Gastrocnemius medialis (tissue), 4 donors: ENCODE measurements at regions not wholly inside any gene's neighbourhood (a gene's known extent, or its start where the extent isn't known, plus 50 kb on each side); places are given as distances from the start of the nearest gene placed in this dataset.

Experiments used
- ATAC-seq, 2 donors: fragments of 150-250 bp; one replicate each; pipeline ENCODE4 v1.9.1; 2016
- DNase-seq, 2 donors: peaks; one replicate each; pipeline ENCODE4 v3.0.0-alpha.2; 2019
- H3K27ac ChIP-seq, 4 donors: fragments of 200-600 bp; sonication (generic); 1 replicate in 1 of 4; 2 replicates in 3 of 4; pipeline ENCODE4 v1.5.1; 2016 to 2018; ENCODE audit warnings: mild to moderate bottlenecking in 2 of 4, moderate library complexity in 1 of 4
- H3K27me3 ChIP-seq, 3 donors: fragments of 200-600 bp; sonication (generic) in 2 of 3; 1 replicate in 1 of 3; 2 replicates in 2 of 3; pipeline versions ENCODE4 v1.5.1 to v1.6.0; 2016 to 2019; ENCODE audit warnings: mild to moderate bottlenecking in 1 of 3, moderate library complexity in 1 of 3
- H3K36me3 ChIP-seq, 2 donors: fragments of 200-600 bp; sonication (generic) in 1 of 2; one replicate each; pipeline ENCODE4 v1.5.1; 2017 to 2018
- H3K4me1 ChIP-seq, 2 donors: fragments of 200-600 bp; sonication (generic) in 1 of 2; one replicate each; pipeline ENCODE4 v1.5.1; 2016 to 2017; ENCODE audit warnings: mild to moderate bottlenecking in 2 of 2
- H3K4me3 ChIP-seq, 4 donors: fragments of 200-600 bp; sonication (generic) in 3 of 4; 1 replicate in 1 of 4; 2 replicates in 3 of 4; pipeline ENCODE4 v1.5.1; 2016 to 2019; ENCODE audit warnings: mild to moderate bottlenecking in 2 of 4
- H3K9me3 ChIP-seq, 3 donors: fragments of 200-600 bp; sonication (generic) in 2 of 3; 1 replicate in 1 of 3; 2 replicates in 2 of 3; pipeline ENCODE4 v1.5.1; 2016 to 2019
- CTCF ChIP-seq, 5 experiments: fragments of 450-650 bp in 3 of 5; fragments of 200-600 bp in 2 of 5; sonication (generic) in 2 of 5; IDR thresholded peaks in 4 of 5; conservative IDR thresholded peaks in 1 of 5; 1 replicate in 4 of 5; 2 replicates in 1 of 5; pipeline ENCODE4 v1.5.1; 2016 to 2019; ENCODE audit warnings: antibody characterized with exemption in 5 of 5, mild to moderate bottlenecking in 3 of 5, moderate library complexity in 3 of 5
- POLR2A ChIP-seq, 2 donors: fragments of 450-650 bp; IDR thresholded peaks; one replicate each; pipeline ENCODE4 v1.6.1; 2017; ENCODE audit warnings: antibody characterized with exemption in 2 of 2, mild to moderate bottlenecking in 2 of 2, moderate library complexity in 2 of 2
- in situ Hi-C, 4 donors: fragments of 200-750 bp; cut with MboI; loops; one replicate each; pipeline versions ENCODE4 v1.15.0 to v1.8.0; 2017; ENCODE audit warnings: low sequenced_read_pairs in 4 of 4
- intact Hi-C: fragments of 100-400 bp; cut with DNase I; formaldehyde crosslinking; loops from one replicate; pipeline ENCODE4 v1.15.1; 2023; ENCODE audit warnings: low total_unique reads

GRCh38 chr5:3933536-3933935 lies 337.9 kb downstream of the IRX1 start:
- no peak for DNase-seq
- in situ Hi-C loops, result no loop called here
- Histone ChIP-seq H3K27me3 (no peaks in the 10 kb centered on the region), H3K27ac (no peak overlapping the region), H3K36me3 (no peaks in the 10 kb centered on the region), H3K4me1 (no peaks in the 10 kb centered on the region), H3K4me3 (no peak overlapping the region), H3K9me3 (no peaks in the 10 kb centered on the region)
- intact Hi-C loops, result no loop called here
- ATAC-seq, result no peak
- TF ChIP-seq POLR2A (IDR thresholded peaks at IDR 0.05), result no peak
- TF ChIP-seq CTCF (IDR thresholded peaks at IDR 0.05 in 4 of 5, conservative IDR thresholded peaks at IDR 0.05 in 1 of 5), result no peak

GRCh38 chr5:3933966-3934365 lies 338.3 kb downstream of the IRX1 start:
- DNase-seq, result no peak
- no peaks in the 10 kb centered on the region for H3K9me3 ChIP-seq
- TF ChIP-seq POLR2A (IDR thresholded peaks at IDR 0.05), result no peak
- TF ChIP-seq CTCF (IDR thresholded peaks at IDR 0.05 in 4 of 5, conservative IDR thresholded peaks at IDR 0.05 in 1 of 5), result no peak
- intact Hi-C loops, result no loop called here
- in situ Hi-C loops, result no loop called here
- H3K27me3 ChIP-seq, result no peaks in the 10 kb centered on the region
- H3K4me1 ChIP-seq, result no peaks in the 10 kb centered on the region
- no peak overlapping the region for H3K27ac ChIP-seq
- no peak overlapping the region for H3K4me3 ChIP-seq
- no peaks in the 10 kb centered on the region for H3K36me3 ChIP-seq
- ATAC-seq, result no peak

GRCh38 chr5:3943859-3944258 lies 348.2 kb downstream of the IRX1 start:
- in situ Hi-C loops, result no loop called here
- ATAC-seq (no peak), DNase-seq (no peak)
- H3K9me3 ChIP-seq, result no peaks in the 10 kb centered on the region
- intact Hi-C loops, result no loop called here
- H3K27ac ChIP-seq, result no peak overlapping the region
- no peaks in the 10 kb centered on the region for H3K4me1 ChIP-seq
- no peak overlapping the region for H3K4me3 ChIP-seq
- no peaks in the 10 kb centered on the region for H3K27me3 ChIP-seq
- no peak for TF ChIP-seq CTCF (IDR thresholded peaks at IDR 0.05 in 4 of 5, conservative IDR thresholded peaks at IDR 0.05 in 1 of 5)
- H3K36me3 ChIP-seq, result no peaks in the 10 kb centered on the region

GRCh38 chr5:3944930-3945329 lies 349.3 kb downstream of the IRX1 start:
- H3K4me3 ChIP-seq, result no peak overlapping the region
- intact Hi-C loops (no loop called here), in situ Hi-C loops (no loop called here)
- no peaks in the 10 kb centered on the region for H3K27me3 ChIP-seq
- H3K9me3 ChIP-seq, result no peaks in the 10 kb centered on the region
- ATAC-seq, result no peak
- DNase-seq, result no peak
- H3K36me3 ChIP-seq, result no peaks in the 10 kb centered on the region
- no peak overlapping the region for H3K27ac ChIP-seq
- no peaks in the 10 kb centered on the region for H3K4me1 ChIP-seq
- TF ChIP-seq POLR2A (IDR thresholded peaks at IDR 0.05) (no peak), CTCF (IDR thresholded peaks at IDR 0.05 in 4 of 5, conservative IDR thresholded peaks at IDR 0.05 in 1 of 5) (no peak)

- in situ Hi-C loops (no loop called here), intact Hi-C loops (no loop called here)
- Histone ChIP-seq H3K4me1 (no peaks in the 10 kb centered on the region), H3K9me3 (no peaks in the 10 kb centered on the region), H3K27ac (no peak overlapping the region), H3K27me3 (no peaks in the 10 kb centered on the region), H3K36me3 (no peaks in the 10 kb centered on the region), H3K4me3 (no peak overlapping the region)
- no peak for DNase-seq
- ATAC-seq, result no peak
- no peak for TF ChIP-seq CTCF (IDR thresholded peaks at IDR 0.05 in 4 of 5, conservative IDR thresholded peaks at IDR 0.05 in 1 of 5)
- no peak for TF ChIP-seq POLR2A (IDR thresholded peaks at IDR 0.05)
Measured at GRCh38 chr5:3948838-3949237, 353.2 kb downstream of the IRX1 start.
